SHP77 treated with DMSO at 0.1 percent for 48 hours (cell line): ENCODE measurements at regions not wholly inside any gene's neighbourhood (a gene's known extent, or its start where the extent isn't known, plus 50 kb on each side); places are given as distances from the start of the nearest gene placed in this dataset.

ENCODE experiments used
- DNase-seq: peaks from one replicate; lab custom pipeline; 2025; lab: John Stamatoyannopoulos, UW

DNA sequence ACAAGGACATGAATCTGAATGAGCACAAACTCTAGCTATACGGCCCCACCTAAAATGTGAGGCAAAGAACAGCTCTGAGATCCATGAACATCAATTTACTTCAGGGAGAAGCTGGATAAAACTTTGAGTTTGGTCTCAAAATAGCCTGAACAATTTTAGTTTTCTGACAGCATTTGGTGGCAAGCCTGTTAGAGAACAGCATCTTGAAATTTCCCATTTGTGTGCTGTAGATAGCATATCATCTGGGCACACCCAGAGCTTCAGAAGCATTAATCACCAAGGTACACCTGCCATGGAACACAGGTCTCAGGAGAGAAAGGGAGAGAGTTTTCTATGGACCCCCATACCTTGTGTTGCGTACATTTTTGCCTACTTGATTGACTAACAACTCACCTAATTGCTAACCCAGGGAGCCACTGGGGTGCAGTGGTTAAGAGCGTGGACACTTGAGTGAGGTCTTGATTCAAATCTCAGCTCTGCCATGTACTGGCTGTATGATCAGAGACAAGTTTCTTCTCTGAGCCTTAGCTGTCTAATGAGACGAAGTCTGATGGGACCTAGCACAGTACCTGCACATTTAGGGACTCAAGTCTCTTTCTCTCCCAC is 264.9 kb downstream of the PIK3R1 start:
- no peak for DNase-seq

DNA sequence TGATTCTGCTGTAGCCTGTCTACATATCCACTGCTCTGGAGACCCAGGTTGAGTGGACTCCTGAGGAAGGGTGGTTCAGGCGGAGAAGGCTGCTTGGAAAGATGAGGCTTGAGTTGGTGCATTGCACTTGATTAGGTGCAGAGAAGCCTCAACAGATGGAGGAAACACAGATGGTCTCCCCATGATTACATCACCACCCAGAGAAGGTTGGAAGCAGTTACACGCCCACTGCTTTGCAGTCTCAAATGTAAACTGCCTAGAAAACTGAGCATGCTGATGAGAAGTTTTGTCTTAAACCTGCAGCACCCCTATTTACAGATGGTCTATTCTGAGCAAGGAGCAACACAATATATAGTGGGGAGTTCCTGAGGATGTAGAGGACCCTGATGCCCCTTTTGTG is 266.6 kb downstream of the PIK3R1 start:
- DNase-seq: no peak

DNA sequence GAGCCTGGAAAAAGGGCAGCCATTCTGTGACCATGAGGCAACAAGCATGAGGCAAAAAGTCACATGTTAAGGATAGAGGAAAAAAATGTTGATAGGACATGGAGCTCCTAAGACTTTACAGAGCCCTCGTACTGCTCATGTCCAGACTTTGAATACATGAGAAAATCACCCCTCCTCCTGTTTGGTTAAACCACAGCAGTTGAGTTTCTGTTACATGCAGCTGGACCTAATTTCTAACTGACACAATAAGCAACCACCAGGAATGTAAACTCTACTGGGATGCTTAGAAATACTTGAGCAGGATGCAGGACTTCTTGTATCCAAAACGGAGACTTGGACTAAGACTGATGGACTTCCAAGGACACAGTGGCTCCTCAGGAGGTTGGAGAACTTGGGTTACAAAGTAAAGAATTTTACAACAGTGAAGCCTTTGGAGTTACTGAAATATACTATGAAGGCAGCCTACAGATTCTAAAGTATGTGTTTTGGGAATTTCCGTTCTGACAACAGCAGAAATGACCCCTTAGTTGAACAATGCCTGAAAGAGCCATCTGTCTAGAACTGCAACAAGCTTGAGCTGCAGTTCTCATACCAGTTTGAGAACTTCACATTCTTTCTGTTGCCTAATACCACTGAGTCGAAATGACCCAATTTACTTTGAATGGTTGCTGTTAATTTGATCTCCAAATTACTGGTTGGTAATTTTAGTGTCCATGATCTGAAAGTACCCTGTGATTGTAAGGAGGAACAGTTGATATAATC is 268.9 kb downstream of the PIK3R1 start:
- no peak for DNase-seq

DNA sequence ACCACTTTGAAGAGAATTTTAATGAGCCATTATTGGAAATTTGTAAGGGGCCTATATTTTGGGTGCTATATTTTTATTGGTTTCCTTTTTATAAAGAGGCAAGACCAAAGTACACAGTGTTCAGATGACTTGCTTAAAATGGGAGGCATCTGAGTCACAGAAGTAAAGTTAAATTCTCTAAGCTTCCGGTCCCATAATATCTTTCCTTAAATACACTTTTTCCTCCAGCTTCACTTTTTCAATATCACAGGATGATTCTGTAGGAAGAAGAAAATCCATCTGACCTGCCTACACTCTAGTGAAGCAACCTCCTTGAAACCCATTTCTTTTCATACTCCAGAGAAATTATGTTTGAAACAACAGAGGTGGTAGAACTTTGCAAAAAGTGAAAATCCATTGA is 274.0 kb downstream of the PIK3R1 start:
- no peak for DNase-seq

DNA sequence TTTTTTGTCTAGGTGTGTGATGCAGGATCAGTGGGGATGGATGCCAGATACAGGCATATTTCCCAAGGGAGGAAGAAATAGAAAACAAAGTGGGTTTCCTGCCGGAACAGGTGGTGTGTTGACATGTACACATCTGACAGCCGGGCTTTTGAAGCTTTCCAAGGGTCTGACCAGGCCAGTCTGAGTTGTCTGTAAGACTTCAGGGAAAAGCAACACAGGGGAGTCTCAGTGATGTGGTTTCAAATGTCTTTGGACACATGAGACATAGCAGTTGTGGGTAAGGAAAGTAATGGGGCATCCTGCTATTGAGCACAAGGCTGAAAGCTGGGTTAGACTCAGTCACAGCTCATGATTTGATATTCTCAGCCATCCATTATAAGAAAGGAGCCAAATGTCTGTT is 274.9 kb downstream of the PIK3R1 start:
- no peak for DNase-seq

DNA sequence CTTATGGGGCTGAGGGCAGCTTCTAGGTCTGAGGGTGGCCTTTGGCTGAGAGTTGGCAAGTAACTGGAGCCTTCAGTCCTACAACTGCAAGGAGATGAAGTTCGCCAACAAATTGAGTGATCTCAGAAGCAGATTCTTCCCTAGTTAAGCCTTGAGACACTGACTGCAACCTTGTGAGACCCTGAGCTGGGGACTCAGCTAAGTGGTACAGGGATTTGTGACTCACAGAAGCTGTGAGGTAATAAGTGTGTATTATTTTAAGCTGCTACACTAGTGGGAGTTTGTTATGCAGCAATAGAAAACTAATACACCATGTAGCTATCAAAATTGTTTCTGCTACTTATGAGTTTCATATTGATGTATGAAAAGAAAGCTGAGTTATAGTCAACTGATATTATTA is 279.2 kb downstream of the PIK3R1 start:
- DNase-seq: no peak

DNA sequence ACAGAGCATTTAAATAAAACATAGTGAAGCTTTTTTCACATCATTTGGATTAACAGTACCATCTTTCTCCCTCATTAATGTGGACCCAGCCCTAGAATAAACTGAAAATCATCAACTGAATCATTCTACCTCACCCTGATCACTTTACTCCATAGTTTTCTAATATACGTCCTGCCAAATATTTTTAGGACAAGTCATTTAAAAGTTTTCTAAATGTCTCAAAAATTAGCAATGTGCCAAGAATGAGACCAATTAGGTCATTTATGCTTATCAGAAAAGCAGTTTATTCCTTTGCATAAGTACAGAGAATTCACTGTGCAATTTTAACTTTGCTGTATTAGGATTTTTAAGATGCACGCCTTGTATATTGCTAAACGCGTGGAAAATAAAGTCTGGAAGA is 284.4 kb downstream of the PIK3R1 start:
- DNase-seq: no peak

DNA sequence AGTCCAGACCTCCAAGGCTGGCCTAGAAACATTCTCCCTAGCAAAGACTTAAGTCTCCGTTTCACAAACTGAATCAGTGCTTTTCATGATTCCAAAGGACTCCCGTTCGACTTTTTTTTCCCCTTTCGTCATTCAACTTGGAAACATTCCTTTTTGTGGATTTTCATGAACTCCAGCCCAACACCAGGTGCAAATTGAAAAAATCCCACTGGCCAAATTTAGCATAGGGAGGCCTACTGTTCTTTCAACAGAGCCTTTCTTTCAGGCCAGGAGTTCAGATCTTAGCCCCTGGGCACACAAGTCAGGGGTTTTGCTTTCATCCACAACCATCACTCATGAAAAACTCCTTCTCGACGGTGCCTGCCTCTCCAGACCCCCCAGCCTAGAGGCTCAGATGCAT is 285.3 kb downstream of the PIK3R1 start:
- DNase-seq: no peak

DNA sequence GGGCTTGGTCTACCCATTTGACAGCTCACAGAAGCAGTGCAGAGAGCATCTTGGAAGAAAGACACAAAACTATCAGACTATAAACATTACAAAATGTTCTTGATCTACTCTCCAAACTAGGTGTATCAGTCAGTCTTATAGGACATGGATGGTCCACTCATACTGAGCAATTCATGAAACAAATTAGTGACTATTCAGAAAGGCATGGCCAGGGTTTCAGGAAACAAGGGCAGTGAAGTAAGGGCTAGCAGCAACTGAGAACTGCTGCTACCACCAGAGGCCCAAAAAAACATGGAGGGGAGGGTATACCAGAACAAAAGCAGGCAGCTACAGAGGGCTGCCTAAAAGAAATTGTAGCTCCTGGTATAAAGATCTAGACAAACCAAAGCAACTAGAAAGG is 287.0 kb downstream of the PIK3R1 start:
- DNase-seq: no peak

DNA sequence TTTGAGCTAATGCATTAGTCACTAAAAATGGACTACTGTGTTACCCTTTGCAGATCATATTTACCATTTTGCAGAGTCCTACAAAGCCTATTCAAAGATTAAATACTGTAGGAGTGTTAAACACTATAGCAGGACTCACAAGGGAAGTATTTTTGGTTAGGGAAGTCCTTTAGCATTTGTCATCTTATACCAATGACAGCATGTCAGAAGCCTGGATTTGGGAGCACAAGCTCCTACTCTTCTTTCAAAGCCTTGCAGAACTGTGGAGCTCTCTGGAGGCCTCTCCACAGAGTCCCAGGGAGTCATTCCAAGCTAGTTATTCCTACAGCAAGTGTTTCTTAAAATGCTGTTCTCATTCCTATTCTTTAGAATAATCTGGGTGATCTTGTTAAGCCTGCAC is 288.8 kb downstream of the PIK3R1 start:
- no peak for DNase-seq

DNA sequence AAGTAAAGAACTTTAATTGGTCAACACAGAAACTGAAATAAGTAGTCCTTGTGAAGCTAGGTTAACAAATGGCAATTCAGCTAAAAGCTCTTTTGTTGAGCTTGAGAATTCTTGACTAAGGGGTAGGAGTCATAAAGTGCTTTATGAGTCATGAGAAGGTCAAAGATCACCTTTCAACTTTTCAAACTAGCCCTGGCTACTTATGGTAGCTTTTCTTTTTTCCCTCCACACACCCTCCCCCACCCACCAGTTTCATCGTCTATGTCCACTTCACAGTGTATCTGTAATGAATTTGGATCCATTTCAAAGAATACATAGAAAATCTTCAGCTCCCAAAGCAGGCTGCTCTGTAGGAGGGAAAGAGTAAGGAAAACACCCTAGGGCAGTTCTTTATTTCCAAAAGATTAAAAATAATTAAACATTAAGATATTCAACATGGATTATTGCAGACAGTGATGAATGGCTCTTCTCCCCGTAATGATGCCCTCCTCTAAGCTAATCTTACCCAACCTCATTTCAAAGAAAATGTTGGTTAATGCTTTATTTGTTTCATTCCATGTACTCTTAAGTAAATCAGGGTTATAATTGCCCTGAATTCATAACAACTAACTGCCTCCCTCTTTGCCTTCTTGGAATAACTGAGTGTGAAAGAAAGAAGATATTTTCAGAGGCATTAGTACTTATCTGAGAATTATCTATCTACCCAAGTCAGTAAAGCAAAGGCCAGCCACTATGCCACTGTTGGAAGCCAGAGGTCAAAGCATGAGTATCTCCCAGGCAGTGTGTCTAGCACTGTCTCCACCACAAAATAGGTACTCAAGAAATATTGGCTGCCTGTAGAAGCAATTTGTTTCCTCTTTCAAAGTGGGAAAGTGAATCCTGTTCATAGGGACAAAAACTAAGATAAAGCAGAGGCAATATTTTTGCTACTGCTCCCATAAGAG is 290.6 kb downstream of the PIK3R1 start:
- DNase-seq: no peak

DNA sequence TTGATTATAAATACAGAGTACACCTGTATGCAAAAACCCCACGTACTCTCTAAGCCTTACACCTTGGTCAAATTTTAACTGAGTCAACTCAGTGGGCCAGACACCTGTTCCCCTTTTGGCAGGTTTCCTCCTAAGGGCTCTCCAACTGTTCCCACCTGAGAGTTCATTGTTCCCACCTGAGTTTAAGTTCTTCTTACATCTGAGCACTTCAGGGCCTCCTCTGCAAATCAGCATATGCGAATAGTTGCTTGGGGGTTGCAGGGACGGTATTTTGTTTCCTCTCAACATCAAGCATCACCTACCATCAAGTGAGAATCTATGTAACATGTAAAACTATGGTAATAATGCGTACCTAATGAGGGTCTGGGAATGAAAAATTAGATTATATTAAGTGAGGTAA is 300.0 kb downstream of the PIK3R1 start:
- DNase-seq: no peak

DNA sequence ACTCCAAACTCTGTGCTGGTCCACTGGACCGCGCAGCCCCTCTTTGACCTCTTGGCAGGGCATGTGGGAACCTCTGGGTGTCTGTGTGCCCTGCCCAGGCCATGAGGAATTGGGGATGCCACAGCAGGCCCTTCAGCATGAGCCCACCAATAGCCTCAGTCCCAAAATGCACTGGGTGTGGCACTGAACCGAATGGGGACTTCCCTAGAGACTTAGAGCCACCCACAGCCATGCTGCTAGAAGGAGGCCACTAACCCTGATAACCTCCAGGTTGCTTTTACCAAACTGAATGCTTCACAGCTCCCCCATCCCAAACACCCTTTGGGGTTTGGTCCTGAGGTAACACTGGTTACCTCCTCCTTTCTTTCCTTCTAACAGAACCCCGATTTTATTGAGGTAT is 302.7 kb downstream of the PIK3R1 start:
- no peak for DNase-seq

DNA sequence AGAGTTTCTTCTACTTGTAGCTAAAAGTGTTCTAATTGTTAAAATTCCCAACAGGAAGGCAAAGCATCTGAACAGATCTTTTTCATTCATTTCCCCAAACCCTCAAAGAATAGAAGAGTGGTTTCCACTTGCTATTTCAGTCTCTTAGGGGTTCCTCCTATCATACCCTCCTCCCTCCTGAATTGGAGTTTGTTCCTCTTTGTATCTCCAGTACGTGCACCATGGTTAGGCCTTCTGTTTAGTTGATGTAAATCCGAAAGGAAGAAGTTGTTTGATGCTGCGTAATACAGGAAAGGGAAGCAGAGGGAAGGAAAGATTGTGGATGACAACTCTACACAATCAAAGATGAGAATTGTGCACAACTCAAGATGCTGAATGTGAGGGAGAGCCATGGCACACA is 303.6 kb downstream of the PIK3R1 start:
- DNase-seq: no peak

DNA sequence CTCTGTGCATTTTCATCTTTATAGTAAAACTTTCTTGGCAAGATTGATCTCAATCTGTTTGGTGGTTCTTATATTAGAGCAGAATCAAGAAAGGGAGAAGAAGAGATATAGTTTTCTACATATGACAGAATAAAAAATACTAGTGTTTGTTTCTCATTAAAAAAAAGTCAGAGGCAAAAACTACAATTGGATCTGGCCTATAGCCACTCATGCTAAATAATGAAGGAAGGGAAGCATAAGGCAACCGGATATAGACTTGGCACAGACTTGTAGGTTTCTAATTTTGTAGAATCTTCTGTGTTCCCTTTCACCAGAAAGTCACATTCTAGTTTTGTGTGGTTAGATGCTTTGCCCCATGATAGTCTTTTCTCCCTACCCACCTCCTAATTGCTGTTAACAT is 306.2 kb downstream of the PIK3R1 start:
- DNase-seq: no peak

DNA sequence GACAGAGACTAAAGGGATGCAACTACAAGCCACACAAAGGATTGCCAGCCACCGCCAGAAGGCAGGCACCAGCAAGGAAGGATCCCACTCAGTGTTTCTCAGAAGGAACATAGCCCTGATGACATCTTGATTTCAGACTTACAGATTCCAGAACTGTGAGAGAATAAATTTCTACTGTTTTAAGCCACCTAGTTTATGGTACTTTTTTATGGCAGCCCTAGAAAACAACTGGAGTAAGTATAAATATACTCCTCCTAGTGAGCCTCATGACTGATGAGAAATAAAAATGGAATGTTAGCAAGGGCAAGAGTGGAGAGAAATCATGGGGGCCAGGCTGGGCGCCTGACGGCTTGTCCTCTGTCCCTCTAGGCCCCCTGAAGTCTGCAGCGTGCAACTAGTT is 307.3 kb downstream of the PIK3R1 start:
- no peak for DNase-seq

DNA sequence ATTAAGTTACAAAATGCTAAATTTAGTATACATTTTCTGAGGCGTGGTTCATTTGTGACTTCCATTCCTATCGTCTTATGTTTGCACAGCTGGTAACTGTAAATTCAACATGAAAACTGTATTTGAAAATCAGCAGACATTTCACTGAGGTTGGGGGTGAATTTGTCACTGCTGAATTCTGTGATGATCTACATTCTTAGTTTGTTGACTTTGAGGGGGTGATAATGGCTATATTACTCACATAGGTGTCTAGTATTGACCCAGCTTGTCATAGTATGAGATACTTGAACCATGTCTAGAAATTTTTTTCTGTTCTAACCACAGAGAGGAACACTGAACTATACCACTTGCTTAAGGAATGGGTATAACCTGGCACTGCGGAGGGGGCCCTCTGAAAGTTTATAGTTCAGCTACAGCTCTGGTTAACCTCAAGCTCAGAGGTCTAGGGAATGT is 313.3 kb downstream of the PIK3R1 start:
- peak; percentile 94 for DNase-seq

DNA sequence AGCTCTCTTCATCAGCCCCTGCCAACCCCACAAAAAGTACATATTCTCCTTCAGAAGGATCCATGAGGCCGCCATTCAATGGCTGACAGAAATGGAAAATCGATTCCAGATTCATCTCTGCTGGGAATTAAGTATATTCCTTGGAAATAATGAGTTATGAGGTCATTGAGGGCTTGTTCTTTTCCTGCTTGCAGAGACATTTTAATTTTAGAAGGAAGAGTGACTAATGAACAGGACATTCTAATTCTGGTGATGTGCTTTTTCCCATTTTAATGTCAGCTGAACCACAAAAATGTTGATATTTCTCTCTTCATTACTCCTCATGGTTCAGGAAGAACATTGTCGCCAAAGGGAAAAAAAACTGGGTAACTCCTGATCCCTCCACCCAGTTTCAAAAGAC is 314.0 kb downstream of the PIK3R1 start:
- DNase-seq: no peak

DNA sequence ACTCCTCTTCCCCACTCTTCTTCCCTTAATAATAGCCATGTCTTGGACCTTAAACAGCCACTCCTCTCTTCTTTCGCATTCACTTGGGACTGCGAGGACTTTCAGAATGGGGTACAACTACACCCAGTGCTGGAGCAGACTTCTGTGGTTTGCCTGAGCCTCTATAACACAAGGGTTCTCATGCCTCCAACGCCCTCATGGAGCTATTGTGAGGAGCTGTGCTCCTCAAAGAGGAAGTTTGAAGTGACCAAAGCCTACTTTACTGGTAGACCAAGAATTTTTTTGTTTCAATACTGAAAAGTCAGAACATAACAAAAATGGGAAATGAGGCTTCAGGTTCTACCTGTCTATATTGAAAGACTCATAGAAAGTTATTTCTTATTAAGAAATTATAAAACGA is 316.4 kb downstream of the PIK3R1 start:
- DNase-seq: no peak

DNA sequence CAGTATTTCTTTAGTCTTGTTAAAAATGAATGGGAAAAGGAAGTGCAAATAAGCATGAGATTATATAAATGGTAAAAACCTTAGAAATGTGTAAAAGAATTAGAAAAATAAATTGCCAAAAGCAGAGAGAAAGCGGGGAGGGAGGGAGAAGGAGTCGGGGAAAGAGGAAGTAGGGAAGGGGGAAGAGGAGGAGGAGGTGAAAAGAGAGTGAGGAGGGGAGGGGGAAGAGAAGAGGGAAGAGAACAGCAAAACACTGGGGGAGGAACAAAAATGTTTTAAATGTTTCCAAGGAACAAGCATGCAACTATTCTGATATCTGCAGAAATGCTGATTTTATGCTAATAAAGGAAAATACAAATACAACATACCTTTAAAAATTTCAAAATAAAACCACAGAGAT is 317.5 kb downstream of the PIK3R1 start:
- DNase-seq: no peak

DNA sequence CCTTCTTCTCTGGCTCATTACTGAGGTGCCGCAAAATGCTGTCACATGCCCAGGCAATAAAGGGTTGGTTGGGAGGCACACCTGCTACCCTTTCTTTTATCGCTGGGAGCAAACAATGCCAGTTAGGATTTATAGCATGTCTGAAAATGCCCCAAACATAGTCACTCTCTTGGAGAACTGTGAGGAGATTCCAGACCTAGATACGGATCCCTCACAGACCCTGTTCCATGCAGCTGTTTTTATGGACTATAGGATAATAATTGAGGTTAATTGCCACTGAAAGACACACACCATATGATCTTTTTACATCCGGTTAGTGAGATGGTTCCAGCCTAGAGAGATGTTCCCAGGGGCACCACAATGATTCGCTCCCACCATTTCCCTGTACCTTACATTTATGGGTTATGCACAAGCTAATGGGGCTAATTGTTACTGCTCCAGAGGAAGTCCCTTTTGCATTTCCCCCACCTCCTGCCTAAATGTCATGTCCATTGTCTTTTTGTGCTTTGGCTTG is 318.1 kb downstream of the PIK3R1 start:
- peak; percentile 90 for DNase-seq

DNA sequence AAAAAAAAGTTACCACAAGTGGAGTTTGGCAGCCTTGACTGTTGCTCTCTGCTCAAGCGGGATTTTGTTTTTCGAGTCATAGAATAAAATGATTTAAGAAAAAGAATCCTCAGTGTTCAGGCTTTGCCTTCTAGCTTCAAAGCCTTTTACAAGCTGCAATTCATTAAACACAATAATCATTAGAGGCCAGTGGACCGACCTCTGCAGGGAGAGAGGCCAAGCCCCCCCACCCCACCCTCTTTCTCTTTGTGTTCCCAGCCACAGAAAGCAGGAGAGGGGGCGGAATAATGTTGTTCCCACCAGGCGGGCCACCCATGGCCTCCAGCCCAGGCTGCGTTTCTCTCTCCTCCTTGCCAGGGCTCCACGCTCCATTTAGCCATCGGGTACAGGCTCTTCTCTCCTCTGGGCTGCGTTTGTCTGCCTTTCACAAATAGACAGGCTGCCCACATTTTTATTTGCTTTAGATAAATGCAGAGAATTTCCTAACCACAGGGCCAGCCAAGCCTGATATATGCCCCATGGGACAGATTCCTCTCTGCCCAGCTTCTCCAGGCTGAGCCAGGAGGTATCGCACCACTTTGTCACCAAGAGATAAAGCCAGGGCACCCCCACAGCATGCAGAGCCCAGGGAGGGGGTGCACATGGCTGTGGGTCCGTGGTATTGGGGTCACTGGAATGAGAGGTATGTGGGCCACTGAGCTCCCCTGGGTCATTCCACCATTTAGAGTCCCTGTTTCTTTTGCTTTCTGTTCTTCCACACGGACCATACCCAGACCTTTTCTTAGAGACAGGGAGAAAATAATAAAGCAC is 318.8 kb downstream of the PIK3R1 start:
- DNase-seq: no peak
